ENCODE measurements at regions not wholly inside any gene's neighbourhood (a gene's known extent, or its start where the extent isn't known, plus 50 kb on each side); places are given as distances from the start of the nearest gene placed in this dataset.

DNA sequence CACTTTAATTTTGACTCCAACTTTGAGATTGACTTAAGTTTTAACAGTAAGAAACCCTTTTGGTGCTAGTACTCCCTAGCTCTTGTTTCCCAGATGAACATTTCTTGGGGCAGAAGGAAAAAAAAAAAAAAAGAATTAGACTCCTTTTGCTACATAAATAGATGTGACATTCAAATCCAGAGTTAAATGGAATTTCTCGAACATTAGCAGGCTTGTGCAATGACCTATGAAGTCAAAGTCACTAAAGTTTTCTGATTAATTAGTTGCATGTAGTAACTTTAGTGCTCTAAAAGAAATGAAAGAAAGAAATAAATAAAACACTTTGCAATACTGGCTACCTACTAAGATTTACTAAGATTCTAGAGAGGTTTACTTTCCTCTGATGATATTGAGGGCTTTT lies 106.8 kb downstream of the TMEM174 start:
- TF ChIP-seq, protein P1, sequence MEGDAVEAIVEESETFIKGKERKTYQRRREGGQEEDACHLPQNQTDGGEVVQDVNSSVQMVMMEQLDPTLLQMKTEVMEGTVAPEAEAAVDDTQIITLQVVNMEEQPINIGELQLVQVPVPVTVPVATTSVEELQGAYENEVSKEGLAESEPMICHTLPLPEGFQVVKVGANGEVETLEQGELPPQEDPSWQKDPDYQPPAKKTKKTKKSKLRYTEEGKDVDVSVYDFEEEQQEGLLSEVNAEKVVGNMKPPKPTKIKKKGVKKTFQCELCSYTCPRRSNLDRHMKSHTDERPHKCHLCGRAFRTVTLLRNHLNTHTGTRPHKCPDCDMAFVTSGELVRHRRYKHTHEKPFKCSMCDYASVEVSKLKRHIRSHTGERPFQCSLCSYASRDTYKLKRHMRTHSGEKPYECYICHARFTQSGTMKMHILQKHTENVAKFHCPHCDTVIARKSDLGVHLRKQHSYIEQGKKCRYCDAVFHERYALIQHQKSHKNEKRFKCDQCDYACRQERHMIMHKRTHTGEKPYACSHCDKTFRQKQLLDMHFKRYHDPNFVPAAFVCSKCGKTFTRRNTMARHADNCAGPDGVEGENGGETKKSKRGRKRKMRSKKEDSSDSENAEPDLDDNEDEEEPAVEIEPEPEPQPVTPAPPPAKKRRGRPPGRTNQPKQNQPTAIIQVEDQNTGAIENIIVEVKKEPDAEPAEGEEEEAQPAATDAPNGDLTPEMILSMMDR (conservative IDR thresholded peaks at IDR 0.05; ENCODE audit: low read depth, low read length), result no peak
- no peak for TF ChIP-seq POLR2A (IDR thresholded peaks at IDR 0.05; ENCODE audit: low read depth, low read length)
- TF ChIP-seq, protein P2, sequence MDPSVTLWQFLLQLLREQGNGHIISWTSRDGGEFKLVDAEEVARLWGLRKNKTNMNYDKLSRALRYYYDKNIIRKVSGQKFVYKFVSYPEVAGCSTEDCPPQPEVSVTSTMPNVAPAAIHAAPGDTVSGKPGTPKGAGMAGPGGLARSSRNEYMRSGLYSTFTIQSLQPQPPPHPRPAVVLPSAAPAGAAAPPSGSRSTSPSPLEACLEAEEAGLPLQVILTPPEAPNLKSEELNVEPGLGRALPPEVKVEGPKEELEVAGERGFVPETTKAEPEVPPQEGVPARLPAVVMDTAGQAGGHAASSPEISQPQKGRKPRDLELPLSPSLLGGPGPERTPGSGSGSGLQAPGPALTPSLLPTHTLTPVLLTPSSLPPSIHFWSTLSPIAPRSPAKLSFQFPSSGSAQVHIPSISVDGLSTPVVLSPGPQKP (IDR thresholded peaks at IDR 0.05; ENCODE audit: borderline replicate concordance, low read depth, low read length), result no peak
- TF ChIP-seq MAZ (IDR thresholded peaks at IDR 0.05; ENCODE audit: borderline replicate concordance, low read depth, low read length), result no peak
- TF ChIP-seq MAFK (IDR thresholded peaks at IDR 0.05; ENCODE audit: low read depth, low read length), result no peak
- TF ChIP-seq, protein P3, sequence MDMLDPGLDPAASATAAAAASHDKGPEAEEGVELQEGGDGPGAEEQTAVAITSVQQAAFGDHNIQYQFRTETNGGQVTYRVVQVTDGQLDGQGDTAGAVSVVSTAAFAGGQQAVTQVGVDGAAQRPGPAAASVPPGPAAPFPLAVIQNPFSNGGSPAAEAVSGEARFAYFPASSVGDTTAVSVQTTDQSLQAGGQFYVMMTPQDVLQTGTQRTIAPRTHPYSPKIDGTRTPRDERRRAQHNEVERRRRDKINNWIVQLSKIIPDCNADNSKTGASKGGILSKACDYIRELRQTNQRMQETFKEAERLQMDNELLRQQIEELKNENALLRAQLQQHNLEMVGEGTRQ (IDR thresholded peaks at IDR 0.05; ENCODE audit: low read depth, low read length), result no peak
- TF ChIP-seq CHD1 (IDR thresholded peaks at IDR 0.05; ENCODE audit: low read depth, low read length), result no peak
- TF ChIP-seq RAD21 (IDR thresholded peaks at IDR 0.05; ENCODE audit: low read length), result no peak

Data from IMR-90 (cell line).